IMR-90 (cell line): ENCODE measurements at regions not wholly inside any gene's neighbourhood (a gene's known extent, or its start where the extent isn't known, plus 50 kb on each side); places are given as distances from the start of the nearest gene placed in this dataset.

ENCODE experiments used
- ATAC-seq: fragments of 200-7000 bp; cut with Tn5 transposase; 2 replicates; pipeline ENCODE4 v1.9.1; 2020; ENCODE audit warnings: low read depth, mild to moderate bottlenecking, moderate library complexity
- BruUV-seq: library from RNA; stranded (reverse); fragments of 400-500 nt; replicated peaks from 2 replicates; lab custom pipeline; 2021; lab: Mats Ljungman, UMichigan
- CTCF ChIA-PET: fragments of 300-600 bp; formaldehyde crosslinking; extraction: SDS; loops from one replicate; lab custom pipeline; 2021; ENCODE audit warnings: antibody characterized with exemption; lab: Yijun Ruan, JAX
- POLR2A ChIA-PET: fragments of 300-600 bp; sonication (Branson Sonifier 250); formaldehyde crosslinking; loops from one replicate; lab custom pipeline; 2022; ENCODE audit warnings: antibody characterized with exemption; ENCODE audit not compliant: unreplicated experiment; lab: Charles Lee
- DNase-seq: peaks from one replicate; pipeline ENCODE4 v3.0.0; 2013
- H2AFZ ChIP-seq: replicated peaks from 2 replicates; pipeline ENCODE3; 2013; ENCODE audit warnings: low read length, mild to moderate bottlenecking; ENCODE audit not compliant: poor library complexity
- H2AK5ac ChIP-seq: 2 replicates; pipeline ENCODE4 v1.6.1; 2013; ENCODE audit warnings: low read depth, low read length, inconsistent platforms
- H2AK9ac ChIP-seq: replicated peaks from 2 replicates; pipeline ENCODE3; 2013; ENCODE audit warnings: mild to moderate bottlenecking, low read depth, low read length, moderate library complexity; ENCODE audit not compliant: poor library complexity
- H2BK120ac ChIP-seq: 2 replicates; pipeline ENCODE4 v1.6.1; 2013; ENCODE audit warnings: low read depth, low read length, inconsistent platforms
- H2BK15ac ChIP-seq: 3 replicates; pipeline ENCODE4 v1.6.1; 2013; ENCODE audit warnings: low read depth, low read length, inconsistent platforms
- H2BK20ac ChIP-seq: 2 replicates; pipeline ENCODE4 v1.6.1; 2013; ENCODE audit warnings: low read depth, mild to moderate bottlenecking, inconsistent platforms, low read length, moderate library complexity
- H2BK5ac ChIP-seq: 2 replicates; pipeline ENCODE4 v1.6.1; 2013; ENCODE audit warnings: mild to moderate bottlenecking, low read depth, low read length, inconsistent platforms; ENCODE audit not compliant: poor library complexity, severe bottlenecking
- H3K14ac ChIP-seq: replicated peaks from 2 replicates; pipeline ENCODE4 v1.6.1; 2013; ENCODE audit warnings: low read depth, low read length, inconsistent platforms
- H3K18ac ChIP-seq: 2 replicates; pipeline ENCODE4 v1.6.1; 2013; ENCODE audit warnings: low read depth, low read length, control low read depth
- H3K23ac ChIP-seq: 2 replicates; pipeline ENCODE4 v1.6.1; 2013; ENCODE audit warnings: low read depth, low read length, inconsistent platforms
- H3K27ac ChIP-seq: 2 replicates; pipeline ENCODE4 v1.5.1; 2013; ENCODE audit warnings: mild to moderate bottlenecking, control low read depth, low read length; ENCODE audit not compliant: insufficient read depth
- H3K27me3 ChIP-seq: 2 replicates; pipeline ENCODE4 v1.6.1; 2013; ENCODE audit warnings: low read length; ENCODE audit not compliant: control insufficient read depth, insufficient read depth
- H3K36me3 ChIP-seq: 2 replicates; pipeline ENCODE4 v1.6.1; 2013; ENCODE audit warnings: low read length, mixed read lengths; ENCODE audit not compliant: control insufficient read depth, insufficient read depth
- H3K4ac ChIP-seq: 2 replicates; pipeline ENCODE4 v1.6.1; 2013; ENCODE audit warnings: low read depth, low read length, inconsistent platforms
- H3K4me1 ChIP-seq: 2 replicates; pipeline ENCODE4 v1.6.1; 2013; ENCODE audit warnings: low read length, mixed read lengths; ENCODE audit not compliant: control insufficient read depth, insufficient read depth
- H3K4me2 ChIP-seq: 2 replicates; pipeline ENCODE4 v1.6.1; 2013; ENCODE audit warnings: low read depth, mild to moderate bottlenecking, control low read depth, low read length, moderate library complexity
- H3K4me3 ChIP-seq: 2 replicates; pipeline ENCODE4 v1.5.1; 2013; ENCODE audit warnings: low read depth, mild to moderate bottlenecking, control low read depth, low read length, moderate library complexity; ENCODE audit not compliant: insufficient read depth
- H3K56ac ChIP-seq: 2 replicates; pipeline ENCODE4 v1.6.1; 2013; ENCODE audit warnings: low read length, inconsistent platforms; ENCODE audit not compliant: insufficient read depth; ENCODE audit errors: extremely low read depth
- H3K79me1 ChIP-seq, 2 experiments: 2 replicates each; pipeline ENCODE4 v1.6.1; 2013; ENCODE audit warnings: low read length in 2 of 2, inconsistent platforms in 1 of 2, low read depth in 1 of 2
- H3K9ac ChIP-seq: 2 replicates; pipeline ENCODE4 v1.6.1; 2013; ENCODE audit warnings: low read depth, low read length, control low read depth
- H3K9me1 ChIP-seq: 2 replicates; pipeline ENCODE4 v1.6.1; 2013; ENCODE audit warnings: low read length, inconsistent platforms; ENCODE audit not compliant: insufficient read depth
- H3K9me3 ChIP-seq: 2 replicates; pipeline ENCODE4 v1.6.1; 2013; ENCODE audit warnings: low read length; ENCODE audit not compliant: control insufficient read depth, insufficient read depth
- H4K20me1 ChIP-seq: 2 replicates; pipeline ENCODE4 v1.6.1; 2013; ENCODE audit warnings: low read length, inconsistent platforms; ENCODE audit not compliant: insufficient read depth
- H4K5ac ChIP-seq: 2 replicates; pipeline ENCODE4 v1.6.1; 2013; ENCODE audit warnings: mild to moderate bottlenecking, low read depth, low read length, control low read depth
- H4K8ac ChIP-seq, 2 experiments: 2 replicates each; pipeline ENCODE4 v1.6.1; 2013; ENCODE audit warnings: low read depth in 2 of 2, low read length in 2 of 2, control low read depth in 1 of 2, inconsistent platforms in 1 of 2
- H4K91ac ChIP-seq: 2 replicates; pipeline ENCODE4 v1.6.1; 2013; ENCODE audit warnings: low read depth, low read length, inconsistent platforms; ENCODE audit not compliant: insufficient read depth
- CHD1 ChIP-seq: IDR thresholded peaks from 2 replicates; pipeline ENCODE4 v1.6.1; 2012; ENCODE audit warnings: low read depth, low read length, improper control_type of control experiment
- FOS ChIP-seq: fragments of 150-350 bp; IDR thresholded peaks from 2 replicates; pipeline ENCODE4 v1.6.1; 2016; ENCODE audit warnings: low read depth, low read length
- MAZ ChIP-seq: IDR thresholded peaks from 2 replicates; pipeline ENCODE4 v1.6.1; 2012; ENCODE audit warnings: low read depth, mild to moderate bottlenecking, low read length, improper control_type of control experiment, moderate library complexity, borderline replicate concordance
- MXI1 ChIP-seq: IDR thresholded peaks from 2 replicates; pipeline ENCODE4 v1.6.1; 2012; ENCODE audit warnings: low read depth, mild to moderate bottlenecking, low read length, moderate library complexity, borderline replicate concordance
- NFE2L2 ChIP-seq: fragments of 150-350 bp; IDR thresholded peaks from 2 replicates; pipeline ENCODE4 v1.6.1; 2016; ENCODE audit warnings: low read depth, mild to moderate bottlenecking, low read length
- POLR2A ChIP-seq: IDR thresholded peaks from 2 replicates; pipeline ENCODE4 v1.6.1; 2012; ENCODE audit warnings: mild to moderate bottlenecking, low read depth, low read length
- RFX5 ChIP-seq: IDR thresholded peaks from 2 replicates; pipeline ENCODE4 v1.8.0; 2012; ENCODE audit warnings: low read depth, mild to moderate bottlenecking, low read length, moderate library complexity
- WGBS, 2 experiments: methylation state at CpG; one replicate each; pipeline versions ENCODE4 v1.1.5 to v1.1.7; 2013; ENCODE audit warnings: missing lambda C conversion rate in 2 of 2; ENCODE audit not compliant: insufficient read length in 1 of 2; ENCODE audit errors: extremely low coverage in 2 of 2; 5-methylcytosine and 5-hydroxymethylcytosine counted together
- dilution Hi-C: fragments of 300-500 bp; cut with HindIII; formaldehyde crosslinking; loops from one replicate; pipeline ENCODE4 v1.14.3; 2018; ENCODE audit warnings: low sequenced_read_pairs; ENCODE audit not compliant: unreplicated experiment
- in situ Hi-C: fragments of 300-500 bp; cut with MboI; formaldehyde crosslinking; loops from 3 replicates; pipeline ENCODE4 v1.14.3; 2019; ENCODE audit warnings: low sequenced_read_pairs, inconsistent platforms, mixed read lengths
- intact Hi-C: fragments of 100-400 bp; cut with micrococcal nuclease; formaldehyde crosslinking; loops from 2 replicates; pipeline ENCODE4 v1.10.0; 2022
- TF ChIP-seq, protein P1 (sequence below): fragments of 150-350 bp; IDR thresholded peaks from 2 replicates; pipeline ENCODE4 v1.6.1; 2016; ENCODE audit warnings: low read depth, mild to moderate bottlenecking, low read length, moderate library complexity, borderline replicate concordance
- TF ChIP-seq, protein P2 (sequence below): conservative IDR thresholded peaks from 2 replicates; pipeline ENCODE4 v1.5.1; 2012; ENCODE audit warnings: mild to moderate bottlenecking, low read depth, low read length, improper control_type of control experiment
- TF ChIP-seq, protein P3 (sequence below): fragments of 150-350 bp; IDR thresholded peaks from 2 replicates; pipeline ENCODE4 v1.6.1; 2017; ENCODE audit warnings: mild to moderate bottlenecking, antibody characterized with exemption, low read length, low read depth

DNA sequence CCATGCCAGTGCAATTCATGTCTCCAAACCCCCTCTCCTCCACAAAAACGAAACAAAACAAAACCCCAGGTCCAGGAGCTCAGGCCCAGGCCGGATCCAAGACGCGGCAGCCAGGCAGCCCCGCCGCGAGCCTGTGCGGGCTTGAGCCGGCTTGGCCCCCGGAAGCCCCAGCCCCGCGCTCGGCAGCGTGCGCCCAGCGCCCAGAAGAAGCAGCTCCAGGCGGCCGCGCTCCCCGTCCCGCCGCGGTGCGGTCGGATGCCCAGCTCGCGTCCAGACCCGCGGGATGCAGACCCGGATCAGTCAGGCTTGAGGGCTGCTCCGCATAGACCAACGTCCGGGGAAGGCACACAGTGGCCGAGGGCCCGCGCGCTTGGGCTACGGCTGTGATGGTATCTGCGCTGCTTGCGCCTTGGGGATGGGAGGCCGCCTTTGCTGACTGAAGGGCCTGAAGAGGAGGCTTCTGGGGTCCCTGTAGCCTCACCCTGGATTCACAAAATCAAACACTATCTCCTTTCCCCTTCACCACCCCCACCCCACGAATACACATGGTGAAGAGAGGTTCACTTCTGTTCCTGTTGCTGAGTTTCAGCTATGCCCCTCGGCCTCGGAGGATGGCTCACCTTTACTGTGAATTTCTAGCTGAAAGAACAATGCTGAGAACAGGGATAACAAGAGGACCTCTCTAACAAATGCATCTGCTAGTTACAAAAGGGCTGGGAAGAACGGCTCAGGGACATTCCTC is 79.9 kb upstream of the EN2 start:
- Histone ChIP-seq H3K14ac (no peak overlapping the region), H3K4me1 (peaks cover 2% of the 10 kb centered on the region; the same call in 1 of the 2 replicates), H3K27me3 (peaks cover 87% of the 10 kb centered on the region), H2BK5ac (no peak overlapping the region), H3K9me1 (no peaks in the 10 kb centered on the region), H3K79me1 (no peaks in the 10 kb centered on the region), H3K4ac (no peak overlapping the region), H2AK9ac (no peak overlapping the region), H3K27ac (no peak overlapping the region), H3K23ac (no peak overlapping the region), H2BK15ac (no peak overlapping the region), H2BK120ac (no peak overlapping the region), H2AFZ (peak overlapping the region; percentile 70), H4K20me1 (no peaks in the 10 kb centered on the region), H4K8ac (no peak overlapping the region), H2AK5ac (no peak overlapping the region), H3K9me3 (peaks cover 4% of the 10 kb centered on the region; the same call in 1 of the 2 replicates), H4K91ac (no peak overlapping the region), H3K36me3 (no peaks in the 10 kb centered on the region), H3K18ac (no peak overlapping the region), H2BK20ac (no peak overlapping the region), H3K9ac (no peak overlapping the region), H3K4me3 (no peak overlapping the region), H4K5ac (no peak overlapping the region), H3K56ac (no peak overlapping the region), H3K4me2 (peak overlapping the region; percentile 40; the same call in 1 of the 2 replicates)
- dilution Hi-C loops (no loop called here), intact Hi-C loops (loop anchor here (10.0 kb wide), 2 partner anchors 77 to 373 kb away; partner anchors contain the start of genes EN2 and PAXIP1), in situ Hi-C loops (loop anchor here (25.0 kb wide), 1 partner anchor 384 kb away; no protein-coding TSS in a partner anchor)
- TF ChIP-seq, protein P1, sequence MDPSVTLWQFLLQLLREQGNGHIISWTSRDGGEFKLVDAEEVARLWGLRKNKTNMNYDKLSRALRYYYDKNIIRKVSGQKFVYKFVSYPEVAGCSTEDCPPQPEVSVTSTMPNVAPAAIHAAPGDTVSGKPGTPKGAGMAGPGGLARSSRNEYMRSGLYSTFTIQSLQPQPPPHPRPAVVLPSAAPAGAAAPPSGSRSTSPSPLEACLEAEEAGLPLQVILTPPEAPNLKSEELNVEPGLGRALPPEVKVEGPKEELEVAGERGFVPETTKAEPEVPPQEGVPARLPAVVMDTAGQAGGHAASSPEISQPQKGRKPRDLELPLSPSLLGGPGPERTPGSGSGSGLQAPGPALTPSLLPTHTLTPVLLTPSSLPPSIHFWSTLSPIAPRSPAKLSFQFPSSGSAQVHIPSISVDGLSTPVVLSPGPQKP, result no peak
- TF ChIP-seq RFX5, result no peak
- no peak for TF ChIP-seq MAZ
- no peak for TF ChIP-seq NFE2L2
- no peak for TF ChIP-seq MXI1
- TF ChIP-seq, protein P2, sequence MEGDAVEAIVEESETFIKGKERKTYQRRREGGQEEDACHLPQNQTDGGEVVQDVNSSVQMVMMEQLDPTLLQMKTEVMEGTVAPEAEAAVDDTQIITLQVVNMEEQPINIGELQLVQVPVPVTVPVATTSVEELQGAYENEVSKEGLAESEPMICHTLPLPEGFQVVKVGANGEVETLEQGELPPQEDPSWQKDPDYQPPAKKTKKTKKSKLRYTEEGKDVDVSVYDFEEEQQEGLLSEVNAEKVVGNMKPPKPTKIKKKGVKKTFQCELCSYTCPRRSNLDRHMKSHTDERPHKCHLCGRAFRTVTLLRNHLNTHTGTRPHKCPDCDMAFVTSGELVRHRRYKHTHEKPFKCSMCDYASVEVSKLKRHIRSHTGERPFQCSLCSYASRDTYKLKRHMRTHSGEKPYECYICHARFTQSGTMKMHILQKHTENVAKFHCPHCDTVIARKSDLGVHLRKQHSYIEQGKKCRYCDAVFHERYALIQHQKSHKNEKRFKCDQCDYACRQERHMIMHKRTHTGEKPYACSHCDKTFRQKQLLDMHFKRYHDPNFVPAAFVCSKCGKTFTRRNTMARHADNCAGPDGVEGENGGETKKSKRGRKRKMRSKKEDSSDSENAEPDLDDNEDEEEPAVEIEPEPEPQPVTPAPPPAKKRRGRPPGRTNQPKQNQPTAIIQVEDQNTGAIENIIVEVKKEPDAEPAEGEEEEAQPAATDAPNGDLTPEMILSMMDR, result no peak
- TF ChIP-seq CHD1, result no peak
- TF ChIP-seq POLR2A, result no peak
- TF ChIP-seq, protein P3, sequence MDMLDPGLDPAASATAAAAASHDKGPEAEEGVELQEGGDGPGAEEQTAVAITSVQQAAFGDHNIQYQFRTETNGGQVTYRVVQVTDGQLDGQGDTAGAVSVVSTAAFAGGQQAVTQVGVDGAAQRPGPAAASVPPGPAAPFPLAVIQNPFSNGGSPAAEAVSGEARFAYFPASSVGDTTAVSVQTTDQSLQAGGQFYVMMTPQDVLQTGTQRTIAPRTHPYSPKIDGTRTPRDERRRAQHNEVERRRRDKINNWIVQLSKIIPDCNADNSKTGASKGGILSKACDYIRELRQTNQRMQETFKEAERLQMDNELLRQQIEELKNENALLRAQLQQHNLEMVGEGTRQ, result no peak
- no peak for TF ChIP-seq FOS
- WGBS, 2 experiments, result 0% methylated on average over 11 of the region's 45 CpGs; no CpG with 5 or more reads in 1 of the 2 experiments
- peak; percentile 10 for DNase-seq
- no peak; the same call in 1 of the 2 replicates for ATAC-seq
- ChIA-PET POLR2A (no interaction called here), CTCF (no interaction called here)
- BruUV-seq, result no TSS peak
